Uterus (tissue), 2 donors: ENCODE measurements at regions not wholly inside any gene's neighbourhood (a gene's known extent, or its start where the extent isn't known, plus 50 kb on each side); places are given as distances from the start of the nearest gene placed in this dataset.

Experiments used
- CTCF ChIP-seq, 4 experiments: fragments of 200-600 bp in 2 of 4; fragments of 450-650 bp in 2 of 4; sonication (generic) in 2 of 4; IDR thresholded peaks; one replicate each; pipeline ENCODE4 v1.5.1; 2016 to 2019; ENCODE audit warnings: antibody characterized with exemption in 4 of 4, mild to moderate bottlenecking in 2 of 4, moderate library complexity in 1 of 4
- POLR2A ChIP-seq, 2 donors: fragments of 450-650 bp; IDR thresholded peaks; one replicate each; pipeline ENCODE4 v1.6.1; 2016; ENCODE audit warnings: antibody characterized with exemption in 2 of 2, mild to moderate bottlenecking in 1 of 2, moderate library complexity in 1 of 2

- TF ChIP-seq CTCF (IDR thresholded peaks at IDR 0.05): no peak
- TF ChIP-seq POLR2A (IDR thresholded peaks at IDR 0.05): no peak
Measured at GRCh38 chr12:59322473-59322872, 273.4 kb upstream of the SLC16A7 start.
